HG03108 (cell line): ENCODE measurements at regions not wholly inside any gene's neighbourhood (a gene's known extent, or its start where the extent isn't known, plus 50 kb on each side); places are given as distances from the start of the nearest gene placed in this dataset.

Experiments
- ATAC-seq: cut with Tn5 transposase; IDR thresholded peaks from one replicate; pipeline ENCODE4 v1.9.1; 2021; ENCODE audit warnings: moderate library complexity; ENCODE audit not compliant: unreplicated experiment

GRCh38 chr6:23957017-23957416, 169.0 kb upstream of the NRSN1 start:
- ATAC-seq: no peak

- no peak for ATAC-seq
Measured at GRCh38 chr6:23964865-23965264, 161.2 kb upstream of the NRSN1 start.

- no peak for ATAC-seq
Measured at GRCh38 chr6:23969344-23969743, 156.7 kb upstream of the NRSN1 start.

GRCh38 chr6:23977706-23978105, 148.3 kb upstream of the NRSN1 start:
- ATAC-seq: no peak

GRCh38 chr6:23980965-23981364, 145.1 kb upstream of the NRSN1 start:
- ATAC-seq: no peak

- no peak for ATAC-seq
Measured at GRCh38 chr6:23981923-23982322, 144.1 kb upstream of the NRSN1 start.

GRCh38 chr6:23983735-23984134, 142.3 kb upstream of the NRSN1 start:
- no peak for ATAC-seq

GRCh38 chr6:23985015-23985414, 141.0 kb upstream of the NRSN1 start:
- ATAC-seq: no peak

- no peak for ATAC-seq
Measured at GRCh38 chr6:23989885-23990533, 136.0 kb upstream of the NRSN1 start.

- ATAC-seq: no peak
Measured at GRCh38 chr6:23994013-23994412, 132.0 kb upstream of the NRSN1 start.

GRCh38 chr6:24004062-24004461, 122.0 kb upstream of the NRSN1 start:
- ATAC-seq: no peak

GRCh38 chr6:24004659-24005058, 121.4 kb upstream of the NRSN1 start:
- no peak for ATAC-seq

GRCh38 chr6:24006254-24006653, 119.8 kb upstream of the NRSN1 start:
- no peak for ATAC-seq

GRCh38 chr6:24009319-24009718, 116.7 kb upstream of the NRSN1 start:
- no peak for ATAC-seq

GRCh38 chr6:24010133-24010532, 115.9 kb upstream of the NRSN1 start:
- no peak for ATAC-seq

GRCh38 chr6:24016286-24016685, 109.7 kb upstream of the NRSN1 start:
- no peak for ATAC-seq

GRCh38 chr6:24016857-24017256, 109.2 kb upstream of the NRSN1 start:
- ATAC-seq: no peak

- no peak for ATAC-seq
Measured at GRCh38 chr6:24019393-24019792, 106.6 kb upstream of the NRSN1 start.

- ATAC-seq: no peak
Measured at GRCh38 chr6:24019830-24020229, 106.2 kb upstream of the NRSN1 start.

GRCh38 chr6:24026050-24026449, 100.0 kb upstream of the NRSN1 start:
- no peak for ATAC-seq

GRCh38 chr6:24031496-24031895, 94.5 kb upstream of the NRSN1 start:
- ATAC-seq: no peak

- no peak for ATAC-seq
Measured at GRCh38 chr6:24032896-24033688, 92.9 kb upstream of the NRSN1 start.

GRCh38 chr6:24043848-24044247, 82.2 kb upstream of the NRSN1 start:
- ATAC-seq: no peak
